Vagina (tissue), 2 donors: ENCODE measurements at regions not wholly inside any gene's neighbourhood (a gene's known extent, or its start where the extent isn't known, plus 50 kb on each side); places are given as distances from the start of the nearest gene placed in this dataset.

Experiments used
- DNase-seq, 2 donors: peaks; one replicate each; pipeline ENCODE4 v3.0.0-alpha.2; 2017; ENCODE audit errors: extremely low spot score in 2 of 2
- H3K27ac ChIP-seq: fragments of 200-600 bp; sonication (generic); one replicate; pipeline ENCODE4 v1.5.1; 2019
- H3K27me3 ChIP-seq: fragments of 200-600 bp; sonication (generic); one replicate; pipeline ENCODE4 v1.5.1; 2019
- H3K36me3 ChIP-seq, 2 donors: fragments of 200-600 bp; sonication (generic); one replicate each; pipeline ENCODE4 v1.5.1; 2017 to 2019
- H3K4me1 ChIP-seq: fragments of 200-600 bp; sonication (generic); one replicate; pipeline ENCODE4 v1.5.1; 2019
- H3K4me3 ChIP-seq, 2 donors: fragments of 200-600 bp; sonication (generic); 1 replicate in 1 of 2; 2 replicates in 1 of 2; pipeline ENCODE4 v1.5.1; 2016 to 2019
- H3K9me3 ChIP-seq: fragments of 200-600 bp; sonication (generic); one replicate; pipeline ENCODE4 v1.5.1; 2019
- CTCF ChIP-seq, 3 experiments: fragments of 450-650 bp in 2 of 3; fragments of 200-600 bp in 1 of 3; sonication (generic) in 1 of 3; IDR thresholded peaks; one replicate each; pipeline ENCODE4 v1.5.1; 2017 to 2019; ENCODE audit warnings: antibody characterized with exemption in 3 of 3, mild to moderate bottlenecking in 2 of 3, moderate library complexity in 2 of 3
- POLR2A ChIP-seq, 2 donors: fragments of 450-650 bp; IDR thresholded peaks; one replicate each; pipeline ENCODE4 v1.6.1; 2017; ENCODE audit warnings: antibody characterized with exemption in 2 of 2, mild to moderate bottlenecking in 2 of 2, moderate library complexity in 2 of 2
- POLR2AphosphoS5 ChIP-seq, 2 donors: sonication (generic); formaldehyde crosslinking; IDR thresholded peaks; one replicate each; pipeline ENCODE4 v1.9.0; 2017; ENCODE audit warnings: antibody characterized with exemption in 2 of 2, mild to moderate bottlenecking in 2 of 2, low read depth in 1 of 2; ENCODE audit not compliant: insufficient read depth in 1 of 2
- intact Hi-C: fragments of 100-400 bp; cut with DNase I; formaldehyde crosslinking; loops from one replicate; pipeline ENCODE4 v1.15.1; 2023

GRCh38 chr4:125020089-125021034, 294.4 kb upstream of the FAT4 start:
- no peak overlapping the region for H3K27ac ChIP-seq
- H3K27me3 ChIP-seq = no peaks in the 10 kb centered on the region
- H3K9me3 ChIP-seq = no peaks in the 10 kb centered on the region
- no peak for DNase-seq
- no peak for TF ChIP-seq POLR2A (IDR thresholded peaks at IDR 0.05)
- intact Hi-C loops = no loop called here
- no peaks in the 10 kb centered on the region for H3K4me1 ChIP-seq
- no peak overlapping the region for H3K4me3 ChIP-seq
- no peaks in the 10 kb centered on the region for H3K36me3 ChIP-seq

- no peak overlapping the region for H3K27ac ChIP-seq
- H3K27me3 ChIP-seq = no peaks in the 10 kb centered on the region
- no peaks in the 10 kb centered on the region for H3K4me1 ChIP-seq
- no peak for TF ChIP-seq CTCF (IDR thresholded peaks at IDR 0.05)
- TF ChIP-seq POLR2A (IDR thresholded peaks at IDR 0.05) = no peak
- TF ChIP-seq POLR2AphosphoS5 (IDR thresholded peaks at IDR 0.05; ENCODE audit: insufficient read depth in 1 of 2, low read depth in 1 of 2) = no peak
- no peak overlapping the region for H3K4me3 ChIP-seq
- H3K9me3 ChIP-seq = no peaks in the 10 kb centered on the region
- no peak for DNase-seq
- H3K36me3 ChIP-seq = no peaks in the 10 kb centered on the region
- intact Hi-C loops = no loop called here
These were observed 297.9 kb upstream of the FAT4 start for GRCh38 chr4:125016892-125017299.

GRCh38 chr4:125013891-125014290, 300.9 kb upstream of the FAT4 start:
- Histone ChIP-seq H3K27ac (no peak overlapping the region), H3K4me1 (peaks cover 3% of the 10 kb centered on the region), H3K4me3 (no peak overlapping the region), H3K27me3 (no peaks in the 10 kb centered on the region), H3K36me3 (no peaks in the 10 kb centered on the region), H3K9me3 (no peaks in the 10 kb centered on the region)
- DNase-seq = no peak
- no peak for TF ChIP-seq CTCF (IDR thresholded peaks at IDR 0.05)
- no peak for TF ChIP-seq POLR2A (IDR thresholded peaks at IDR 0.05)
- TF ChIP-seq POLR2AphosphoS5 (IDR thresholded peaks at IDR 0.05; ENCODE audit: insufficient read depth in 1 of 2, low read depth in 1 of 2) = no peak
- intact Hi-C loops = no loop called here

GRCh38 chr4:125011646-125012045, 299.1 kb upstream of the ANKRD50 start:
- no peak for DNase-seq
- Histone ChIP-seq H3K27ac (peak overlapping the region; percentile 21), H3K27me3 (no peaks in the 10 kb centered on the region), H3K9me3 (no peaks in the 10 kb centered on the region), H3K36me3 (no peaks in the 10 kb centered on the region), H3K4me1 (peaks cover 5% of the 10 kb centered on the region), H3K4me3 (no peak overlapping the region)
- TF ChIP-seq CTCF (IDR thresholded peaks at IDR 0.05) (no peak), POLR2A (IDR thresholded peaks at IDR 0.05) (no peak), POLR2AphosphoS5 (IDR thresholded peaks at IDR 0.05; ENCODE audit: insufficient read depth in 1 of 2, low read depth in 1 of 2) (no peak)
- intact Hi-C loops = no loop called here

GRCh38 chr4:125010796-125011503, 298.4 kb upstream of the ANKRD50 start:
- H3K9me3 ChIP-seq = no peaks in the 10 kb centered on the region
- no peak for TF ChIP-seq CTCF (IDR thresholded peaks at IDR 0.05)
- no peak for TF ChIP-seq POLR2A (IDR thresholded peaks at IDR 0.05)
- peak in 1 of 2 donors; percentile 77 for TF ChIP-seq POLR2AphosphoS5 (IDR thresholded peaks at IDR 0.05; ENCODE audit: insufficient read depth in 1 of 2, low read depth in 1 of 2)
- intact Hi-C loops = no loop called here
- no peak for DNase-seq
- H3K4me1 ChIP-seq = peaks cover 5% of the 10 kb centered on the region
- peak overlapping the region; percentile 21 for H3K27ac ChIP-seq
- H3K27me3 ChIP-seq = no peaks in the 10 kb centered on the region
- H3K36me3 ChIP-seq = no peaks in the 10 kb centered on the region
- no peak overlapping the region for H3K4me3 ChIP-seq
